ENCODE measurements at regions not wholly inside any gene's neighbourhood (a gene's known extent, or its start where the extent isn't known, plus 50 kb on each side); places are given as distances from the start of the nearest gene placed in this dataset.

GRCh38 chr5:28132151-28132550 is 1093.8 kb upstream of the CDH9 start:
- DNase-seq = no peak
- H3K4me2 ChIP-seq (ENCODE audit: low read length, poor library complexity, severe bottlenecking) = no peak overlapping the region
- H4K8ac ChIP-seq (ENCODE audit: low read length) = no peak overlapping the region
- no peak overlapping the region for H2AFZ ChIP-seq (ENCODE audit: low read depth, low read length)
- H2BK5ac ChIP-seq (ENCODE audit: low read depth, low read length, poor library complexity, severe bottlenecking) = no peak overlapping the region
- no peak overlapping the region for H3K14ac ChIP-seq (ENCODE audit: low read length in 2 of 2)
- H3K23ac ChIP-seq (ENCODE audit: low read length in 2 of 2) = no peak overlapping the region
- no peaks in the 10 kb centered on the region for H3K79me1 ChIP-seq (replicated peaks; ENCODE audit: low read length, poor library complexity, severe bottlenecking)
- H3K36me3 ChIP-seq (ENCODE audit: control insufficient read depth in 1 of 2, insufficient read depth in 2 of 2, low read depth in 1 of 2, low read length in 2 of 2) = no peaks in the 10 kb centered on the region
- H2AK5ac ChIP-seq (ENCODE audit: low read length, severe bottlenecking) = no peak overlapping the region
- H3K9ac ChIP-seq (ENCODE audit: low read length) = no peak overlapping the region
- H3K27me3 ChIP-seq (ENCODE audit: control insufficient read depth in 1 of 2, insufficient read depth in 1 of 2, low read length in 2 of 2) = no peaks in the 10 kb centered on the region
- no peak overlapping the region for H4K91ac ChIP-seq (ENCODE audit: low read length)
- peaks cover 6% of the 10 kb centered on the region for H3K9me3 ChIP-seq (ENCODE audit: control insufficient read depth, low read length)
- no peak overlapping the region for H3K18ac ChIP-seq (ENCODE audit: low read depth in 1 of 2, low read length in 2 of 2)
- no CpG with 5 or more reads among the region's 1 CpG for WGBS
- H3K4me3 ChIP-seq (ENCODE audit: insufficient read depth in 1 of 2, low read depth in 1 of 2, low read length in 2 of 2) = no peak overlapping the region
- no peak overlapping the region for H3K27ac ChIP-seq (ENCODE audit: low read length, poor library complexity, severe bottlenecking)
- H2BK15ac ChIP-seq (ENCODE audit: low read depth, poor library complexity, severe bottlenecking) = no peak overlapping the region
- H2BK12ac ChIP-seq (ENCODE audit: low read length in 2 of 2) = no peak overlapping the region
- H3K4me1 ChIP-seq (ENCODE audit: control insufficient read depth, insufficient read depth, low read depth, low read length) = no peaks in the 10 kb centered on the region
- H2BK120ac ChIP-seq (ENCODE audit: low read depth, low read length) = no peak overlapping the region
- no peak overlapping the region for H3K4ac ChIP-seq (ENCODE audit: low read depth in 1 of 2, low read length in 2 of 2)

GRCh38 chr5:28117691-28118090 is 1079.3 kb upstream of the CDH9 start:
- Histone ChIP-seq H3K4me3 (ENCODE audit: insufficient read depth in 1 of 2, low read depth in 1 of 2, low read length in 2 of 2) (no peak overlapping the region), H2BK120ac (ENCODE audit: low read depth, low read length) (no peak overlapping the region), H2BK15ac (ENCODE audit: low read depth, poor library complexity, severe bottlenecking) (no peak overlapping the region), H2AK5ac (ENCODE audit: low read length, severe bottlenecking) (no peak overlapping the region), H3K79me1 (replicated peaks; ENCODE audit: low read length, poor library complexity, severe bottlenecking) (no peaks in the 10 kb centered on the region), H2BK5ac (ENCODE audit: low read depth, low read length, poor library complexity, severe bottlenecking) (no peak overlapping the region), H3K27me3 (ENCODE audit: control insufficient read depth in 1 of 2, insufficient read depth in 1 of 2, low read length in 2 of 2) (no peaks in the 10 kb centered on the region), H3K4me1 (ENCODE audit: control insufficient read depth, insufficient read depth, low read depth, low read length) (no peaks in the 10 kb centered on the region), H3K4ac (ENCODE audit: low read depth in 1 of 2, low read length in 2 of 2) (no peak overlapping the region), H3K9ac (ENCODE audit: low read length) (no peak overlapping the region), H3K27ac (ENCODE audit: low read length, poor library complexity, severe bottlenecking) (no peak overlapping the region), H2BK12ac (ENCODE audit: low read length in 2 of 2) (no peak overlapping the region), H4K91ac (ENCODE audit: low read length) (no peak overlapping the region), H3K4me2 (ENCODE audit: low read length, poor library complexity, severe bottlenecking) (no peak overlapping the region), H3K36me3 (ENCODE audit: control insufficient read depth in 1 of 2, insufficient read depth in 2 of 2, low read depth in 1 of 2, low read length in 2 of 2) (no peaks in the 10 kb centered on the region), H3K23ac (ENCODE audit: low read length in 2 of 2) (no peak overlapping the region), H3K18ac (ENCODE audit: low read depth in 1 of 2, low read length in 2 of 2) (no peak overlapping the region), H3K14ac (ENCODE audit: low read length in 2 of 2) (no peak overlapping the region), H3K9me3 (ENCODE audit: control insufficient read depth, low read length) (peaks cover 13% of the 10 kb centered on the region), H2AFZ (ENCODE audit: low read depth, low read length) (no peak overlapping the region), H4K8ac (ENCODE audit: low read length) (no peak overlapping the region)
- DNase-seq = no peak

GRCh38 chr5:28117273-28117672 is 1078.9 kb upstream of the CDH9 start:
- Histone ChIP-seq H3K4ac (ENCODE audit: low read depth in 1 of 2, low read length in 2 of 2) (no peak overlapping the region), H2BK5ac (ENCODE audit: low read depth, low read length, poor library complexity, severe bottlenecking) (no peak overlapping the region), H3K4me1 (ENCODE audit: control insufficient read depth, insufficient read depth, low read depth, low read length) (no peaks in the 10 kb centered on the region), H2AK5ac (ENCODE audit: low read length, severe bottlenecking) (no peak overlapping the region), H2BK120ac (ENCODE audit: low read depth, low read length) (no peak overlapping the region), H3K4me2 (ENCODE audit: low read length, poor library complexity, severe bottlenecking) (no peak overlapping the region), H3K36me3 (ENCODE audit: control insufficient read depth in 1 of 2, insufficient read depth in 2 of 2, low read depth in 1 of 2, low read length in 2 of 2) (no peaks in the 10 kb centered on the region), H3K79me1 (replicated peaks; ENCODE audit: low read length, poor library complexity, severe bottlenecking) (no peaks in the 10 kb centered on the region), H3K4me3 (ENCODE audit: insufficient read depth in 1 of 2, low read depth in 1 of 2, low read length in 2 of 2) (no peak overlapping the region), H3K23ac (ENCODE audit: low read length in 2 of 2) (no peak overlapping the region), H4K8ac (ENCODE audit: low read length) (no peak overlapping the region), H3K27ac (ENCODE audit: low read length, poor library complexity, severe bottlenecking) (no peak overlapping the region), H2AFZ (ENCODE audit: low read depth, low read length) (no peak overlapping the region), H4K91ac (ENCODE audit: low read length) (no peak overlapping the region), H3K14ac (ENCODE audit: low read length in 2 of 2) (no peak overlapping the region), H3K27me3 (ENCODE audit: control insufficient read depth in 1 of 2, insufficient read depth in 1 of 2, low read length in 2 of 2) (no peaks in the 10 kb centered on the region), H3K9me3 (ENCODE audit: control insufficient read depth, low read length) (peaks cover 13% of the 10 kb centered on the region), H3K9ac (ENCODE audit: low read length) (no peak overlapping the region), H2BK15ac (ENCODE audit: low read depth, poor library complexity, severe bottlenecking) (no peak overlapping the region), H3K18ac (ENCODE audit: low read depth in 1 of 2, low read length in 2 of 2) (no peak overlapping the region), H2BK12ac (ENCODE audit: low read length in 2 of 2) (no peak overlapping the region)
- WGBS = 55% methylated on average over 2 of the region's 2 CpGs
- DNase-seq = no peak

DNA sequence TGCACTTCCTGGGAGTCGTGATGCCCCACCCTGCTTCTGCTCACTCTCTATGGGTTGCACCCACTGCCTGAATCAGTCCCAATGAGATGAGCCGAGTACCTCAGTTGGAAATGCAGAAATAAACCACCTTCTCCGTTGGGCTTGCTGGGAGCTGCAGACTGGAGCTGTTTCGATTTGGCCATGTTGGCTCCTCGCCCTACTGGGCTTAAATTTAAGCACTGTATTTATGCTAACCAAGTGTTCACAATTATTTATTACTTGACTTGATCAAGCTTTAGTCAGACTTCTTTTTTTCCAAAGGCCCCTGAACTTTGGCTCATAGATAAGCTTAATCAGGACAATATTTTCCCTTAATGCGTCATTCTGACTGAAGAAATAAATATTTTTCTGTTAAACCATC is 1072.4 kb upstream of the CDH9 start:
- no peak overlapping the region for H3K4ac ChIP-seq (ENCODE audit: low read depth in 1 of 2, low read length in 2 of 2)
- no peak overlapping the region for H3K27ac ChIP-seq (ENCODE audit: low read length, poor library complexity, severe bottlenecking)
- H3K14ac ChIP-seq (ENCODE audit: low read length in 2 of 2) = no peak overlapping the region
- H3K9ac ChIP-seq (ENCODE audit: low read length) = no peak overlapping the region
- no peak overlapping the region for H2BK120ac ChIP-seq (ENCODE audit: low read depth, low read length)
- H3K4me2 ChIP-seq (ENCODE audit: low read length, poor library complexity, severe bottlenecking) = no peak overlapping the region
- no peak overlapping the region for H2BK15ac ChIP-seq (ENCODE audit: low read depth, poor library complexity, severe bottlenecking)
- no peaks in the 10 kb centered on the region for H3K9me3 ChIP-seq (ENCODE audit: control insufficient read depth, low read length)
- H3K27me3 ChIP-seq (ENCODE audit: control insufficient read depth in 1 of 2, insufficient read depth in 1 of 2, low read length in 2 of 2) = no peaks in the 10 kb centered on the region
- no peak overlapping the region for H4K8ac ChIP-seq (ENCODE audit: low read length)
- no peaks in the 10 kb centered on the region for H3K4me1 ChIP-seq (ENCODE audit: control insufficient read depth, insufficient read depth, low read depth, low read length)
- no peak overlapping the region for H3K18ac ChIP-seq (ENCODE audit: low read depth in 1 of 2, low read length in 2 of 2)
- H2BK12ac ChIP-seq (ENCODE audit: low read length in 2 of 2) = no peak overlapping the region
- 77% methylated on average over 6 of the region's 6 CpGs for WGBS
- H3K36me3 ChIP-seq (ENCODE audit: control insufficient read depth in 1 of 2, insufficient read depth in 2 of 2, low read depth in 1 of 2, low read length in 2 of 2) = no peaks in the 10 kb centered on the region
- no peak overlapping the region for H3K4me3 ChIP-seq (ENCODE audit: insufficient read depth in 1 of 2, low read depth in 1 of 2, low read length in 2 of 2)
- H3K23ac ChIP-seq (ENCODE audit: low read length in 2 of 2) = no peak overlapping the region
- no peak overlapping the region for H4K91ac ChIP-seq (ENCODE audit: low read length)
- H2AK5ac ChIP-seq (ENCODE audit: low read length, severe bottlenecking) = no peak overlapping the region
- no peak overlapping the region for H2BK5ac ChIP-seq (ENCODE audit: low read depth, low read length, poor library complexity, severe bottlenecking)
- no peak for DNase-seq
- no peak overlapping the region for H2AFZ ChIP-seq (ENCODE audit: low read depth, low read length)
- no peaks in the 10 kb centered on the region for H3K79me1 ChIP-seq (replicated peaks; ENCODE audit: low read length, poor library complexity, severe bottlenecking)
